ENCODE measurements at regions not wholly inside any gene's neighbourhood (a gene's known extent, or its start where the extent isn't known, plus 50 kb on each side); places are given as distances from the start of the nearest gene placed in this dataset.
A peak's percentile ranks its signal among the peaks of the same experiment; 100 is the strongest.

- no peaks in the 10 kb centered on the region for H3K27me3 Mint-ChIP-seq
- ATAC-seq (no peak), DNase-seq (no peak)
- POLR2A ChIA-PET = interaction anchor here (0.5 to 12.1 kb wide), 7 partner anchors 18 to 388 kb away, joined by 3 to 240 read pairs (median 3); partner anchors contain the start of gene S1PR1
- H3K27ac Mint-ChIP-seq = peak overlapping the region; percentile 5 to 92 (median 68)
- peak overlapping the region in 7 of 10 donors; percentile 0 to 60 (median 15) for H3K4me3 Mint-ChIP-seq
- no peaks in the 10 kb centered on the region for H3K36me3 Mint-ChIP-seq
- peaks cover 31 to 74% (median 54%) of the 10 kb centered on the region in 4 donors for H3K4me1 Mint-ChIP-seq
- no peaks in the 10 kb centered on the region for H3K9me3 Mint-ChIP-seq
Observed at GRCh38 chr1:101290922-101291561, 54.2 kb downstream of the S1PR1 start.

- POLR2A ChIA-PET = interaction anchor here (1.2 to 12.1 kb wide), 2 partner anchors 40 to 54 kb away, joined by 3 to 240 read pairs; partner anchors contain the start of gene S1PR1
- H3K9me3 Mint-ChIP-seq = no peaks in the 10 kb centered on the region
- ATAC-seq (peak; percentile 48 to 49), DNase-seq (peak in 2 of 10 donors; percentile 43 to 49)
- H3K36me3 Mint-ChIP-seq = peaks cover 0 to 3% (median 0%) of the 10 kb centered on the region in 3 donors
- H3K27me3 Mint-ChIP-seq = no peaks in the 10 kb centered on the region
- peaks cover 25 to 70% (median 47%) of the 10 kb centered on the region in 4 donors for H3K4me1 Mint-ChIP-seq
- H3K4me3 Mint-ChIP-seq = peak overlapping the region in 9 of 10 donors; percentile 0 to 60 (median 15)
- peak overlapping the region; percentile 1 to 92 (median 56) for H3K27ac Mint-ChIP-seq
Observed at GRCh38 chr1:101291562-101292380, 55.0 kb downstream of the S1PR1 start.

GRCh38 chr1:101293461-101294051 is 56.7 kb downstream of the S1PR1 start:
- peak overlapping the region in 4 of 10 donors; percentile 9 to 43 (median 32) for H3K4me3 Mint-ChIP-seq
- DNase-seq (peak in 1 of 10 donors; percentile 28), ATAC-seq (peak; percentile 52 to 73)
- no peaks in the 10 kb centered on the region for H3K27me3 Mint-ChIP-seq
- no peaks in the 10 kb centered on the region for H3K9me3 Mint-ChIP-seq
- POLR2A ChIA-PET = interaction anchor here (0.9 to 12.1 kb wide), 3 partner anchors 16 to 64 kb away, joined by 4 to 240 read pairs (median 5); partner anchors contain the start of gene S1PR1
- peaks cover 0 to 3% (median 0%) of the 10 kb centered on the region in 3 donors for H3K36me3 Mint-ChIP-seq
- H3K27ac Mint-ChIP-seq = peak overlapping the region in 9 of 10 donors; percentile 5 to 87 (median 75)
- peaks cover 28 to 69% (median 36%) of the 10 kb centered on the region in 4 donors for H3K4me1 Mint-ChIP-seq

GRCh38 chr1:101295209-101295608 is 58.4 kb downstream of the S1PR1 start:
- ATAC-seq (no peak), DNase-seq (no peak)
- Mint-ChIP-seq H3K4me3 (peak overlapping the region in 1 of 10 donors; percentile 18), H3K36me3 (peaks cover 0 to 3% (median 0%) of the 10 kb centered on the region in 3 donors), H3K27me3 (no peaks in the 10 kb centered on the region), H3K9me3 (no peaks in the 10 kb centered on the region), H3K27ac (peak overlapping the region in 7 of 10 donors; percentile 13 to 83 (median 53)), H3K4me1 (peaks cover 26 to 66% (median 30%) of the 10 kb centered on the region in 4 donors)
- POLR2A ChIA-PET = interaction anchor here (1.0 to 1.9 kb wide), 2 partner anchors 14 to 62 kb away, joined by 3 to 5 read pairs; no protein-coding TSS in a partner anchor

- Mint-ChIP-seq H3K9me3 (no peaks in the 10 kb centered on the region), H3K27ac (peak overlapping the region in 2 of 10 donors; percentile 62 to 72), H3K4me3 (no peak overlapping the region), H3K27me3 (no peaks in the 10 kb centered on the region), H3K4me1 (peaks cover 4 to 34% (median 11%) of the 10 kb centered on the region in 4 donors), H3K36me3 (peaks cover 0 to 3% (median 0%) of the 10 kb centered on the region in 3 donors)
- ATAC-seq (no peak), DNase-seq (no peak)
- POLR2A ChIA-PET = no interaction called here
Observed at GRCh38 chr1:101298663-101299062, 61.8 kb downstream of the S1PR1 start.

- Mint-ChIP-seq H3K4me3 (no peak overlapping the region), H3K36me3 (peaks cover 0 to 3% (median 0%) of the 10 kb centered on the region in 3 donors), H3K27ac (peak overlapping the region in 2 of 10 donors; percentile 62 to 72), H3K4me1 (peaks cover 0 to 30% (median 7%) of the 10 kb centered on the region in 4 donors), H3K27me3 (no peaks in the 10 kb centered on the region), H3K9me3 (no peaks in the 10 kb centered on the region)
- ATAC-seq (no peak), DNase-seq (no peak)
- POLR2A ChIA-PET = no interaction called here
Observed at GRCh38 chr1:101299141-101299540, 62.3 kb downstream of the S1PR1 start.

- no peaks in the 10 kb centered on the region for H3K9me3 Mint-ChIP-seq
- no peaks in the 10 kb centered on the region for H3K27me3 Mint-ChIP-seq
- ATAC-seq (no peak), DNase-seq (no peak)
- H3K36me3 Mint-ChIP-seq = peaks cover 0 to 3% (median 0%) of the 10 kb centered on the region in 3 donors
- peaks cover 0 to 30% (median 7%) of the 10 kb centered on the region in 4 donors for H3K4me1 Mint-ChIP-seq
- H3K27ac Mint-ChIP-seq = peak overlapping the region in 2 of 10 donors; percentile 7 to 33
- no peak overlapping the region for H3K4me3 Mint-ChIP-seq
- POLR2A ChIA-PET = interaction anchor here (1.6 kb wide), 1 partner anchor 10 kb away, joined by 5 read pairs; no protein-coding TSS in a partner anchor
Observed at GRCh38 chr1:101299710-101300109, 62.9 kb downstream of the S1PR1 start.

- ATAC-seq (no peak), DNase-seq (no peak)
- H3K9me3 Mint-ChIP-seq = no peaks in the 10 kb centered on the region
- H3K27ac Mint-ChIP-seq = peak overlapping the region in 3 of 10 donors; percentile 21 to 61 (median 31)
- H3K4me1 Mint-ChIP-seq = peaks cover 0 to 21% (median 7%) of the 10 kb centered on the region in 4 donors
- peaks cover 0 to 3% (median 0%) of the 10 kb centered on the region in 3 donors for H3K36me3 Mint-ChIP-seq
- no peaks in the 10 kb centered on the region for H3K27me3 Mint-ChIP-seq
- H3K4me3 Mint-ChIP-seq = no peak overlapping the region
- POLR2A ChIA-PET = interaction anchor here (1.6 kb wide), 1 partner anchor 9 kb away, joined by 5 read pairs; no protein-coding TSS in a partner anchor
Observed at GRCh38 chr1:101300916-101301315, 64.1 kb downstream of the S1PR1 start.

GRCh38 chr1:101301446-101302057 is 64.7 kb downstream of the S1PR1 start:
- DNase-seq (no peak), ATAC-seq (no peak)
- no peak overlapping the region for H3K4me3 Mint-ChIP-seq
- H3K9me3 Mint-ChIP-seq = no peaks in the 10 kb centered on the region
- no peaks in the 10 kb centered on the region for H3K36me3 Mint-ChIP-seq
- H3K27ac Mint-ChIP-seq = peak overlapping the region in 3 of 10 donors; percentile 4 to 61 (median 21)
- no peaks in the 10 kb centered on the region for H3K27me3 Mint-ChIP-seq
- H3K4me1 Mint-ChIP-seq = peaks cover 0 to 18% (median 7%) of the 10 kb centered on the region in 4 donors
- POLR2A ChIA-PET = no interaction called here

GRCh38 chr1:101302831-101303511 is 66.2 kb downstream of the S1PR1 start:
- DNase-seq (no peak), ATAC-seq (no peak)
- H3K4me3 Mint-ChIP-seq = no peak overlapping the region
- peak overlapping the region in 1 of 10 donors; percentile 33 for H3K27ac Mint-ChIP-seq
- no peaks in the 10 kb centered on the region for H3K9me3 Mint-ChIP-seq
- H3K36me3 Mint-ChIP-seq = no peaks in the 10 kb centered on the region
- H3K27me3 Mint-ChIP-seq = no peaks in the 10 kb centered on the region
- POLR2A ChIA-PET = no interaction called here
- peaks cover 11 to 25% (median 15%) of the 10 kb centered on the region in 4 donors for H3K4me1 Mint-ChIP-seq

GRCh38 chr1:101307985-101308689 is 71.3 kb downstream of the S1PR1 start:
- no peak for DNase-seq
- H3K9me3 Mint-ChIP-seq = no peaks in the 10 kb centered on the region
- peak overlapping the region in 9 of 10 donors; percentile 60 to 89 (median 80) for H3K4me3 Mint-ChIP-seq
- H3K36me3 Mint-ChIP-seq = no peaks in the 10 kb centered on the region
- ATAC-seq = no peak
- peak overlapping the region; percentile 95 to 100 (median 99) for H3K27ac Mint-ChIP-seq
- no peaks in the 10 kb centered on the region for H3K27me3 Mint-ChIP-seq
- POLR2A ChIA-PET = interaction anchor here (1.6 to 4.2 kb wide), 6 partner anchors 10 to 71 kb away, joined by 4 to 47 read pairs (median 23); partner anchors contain the start of gene S1PR1
- H3K4me1 Mint-ChIP-seq = peaks cover 31 to 68% (median 56%) of the 10 kb centered on the region in 4 donors

Measured in naive thymus-derived CD8-positive, alpha-beta T cell (primary cell).